ENCODE measurements at regions not wholly inside any gene's neighbourhood (a gene's known extent, or its start where the extent isn't known, plus 50 kb on each side); places are given as distances from the start of the nearest gene placed in this dataset.

GRCh38 chr5:173456751-173457171, 128.5 kb upstream of the STC2 start:
- no peak for DNase-seq

GRCh38 chr5:173456181-173456580, 128.0 kb upstream of the STC2 start:
- no peak for DNase-seq

GRCh38 chr5:173455599-173455957, 127.4 kb upstream of the STC2 start:
- DNase-seq = no peak

- no peak for DNase-seq
Measured at GRCh38 chr5:173454736-173455598, 126.8 kb upstream of the STC2 start.

GRCh38 chr5:173454361-173454735, 126.1 kb upstream of the STC2 start:
- no peak for DNase-seq

- DNase-seq = no peak
Measured at GRCh38 chr5:173453167-173453566, 125.0 kb upstream of the STC2 start.

GRCh38 chr5:173452119-173452905, 124.1 kb upstream of the STC2 start:
- DNase-seq = no peak

GRCh38 chr5:173451651-173452050, 123.4 kb upstream of the STC2 start:
- no peak for DNase-seq

- DNase-seq = peak; percentile 14
Measured at GRCh38 chr5:173451031-173451430, 122.8 kb upstream of the STC2 start.

GRCh38 chr5:173450188-173450587, 122.0 kb upstream of the STC2 start:
- DNase-seq = no peak

GRCh38 chr5:173448856-173449255, 120.6 kb upstream of the STC2 start:
- no peak for DNase-seq

- DNase-seq = no peak
Measured at GRCh38 chr5:173443971-173444370, 115.8 kb upstream of the STC2 start.

- DNase-seq = no peak
Measured at GRCh38 chr5:173441053-173441628, 112.9 kb upstream of the STC2 start.

- DNase-seq = no peak
Measured at GRCh38 chr5:173438951-173439350, 110.7 kb upstream of the STC2 start.

GRCh38 chr5:173435447-173435846, 107.2 kb upstream of the STC2 start:
- DNase-seq = no peak

GRCh38 chr5:173434270-173434669, 106.1 kb upstream of the STC2 start:
- no peak for DNase-seq

GRCh38 chr5:173430394-173430793, 102.2 kb upstream of the STC2 start:
- DNase-seq = no peak

GRCh38 chr5:173429489-173430150, 101.4 kb upstream of the STC2 start:
- no peak for DNase-seq

GRCh38 chr5:173423452-173424117, 95.4 kb upstream of the STC2 start:
- no peak for DNase-seq

- no peak for DNase-seq
Measured at GRCh38 chr5:173420108-173420507, 91.9 kb upstream of the STC2 start.

GRCh38 chr5:173413471-173413982, 85.3 kb upstream of the STC2 start:
- no peak for DNase-seq

- DNase-seq = no peak
Measured at GRCh38 chr5:173412566-173412965, 84.4 kb upstream of the STC2 start.
